ENCODE measurements at regions not wholly inside any gene's neighbourhood (a gene's known extent, or its start where the extent isn't known, plus 50 kb on each side); places are given as distances from the start of the nearest gene placed in this dataset.

DNA sequence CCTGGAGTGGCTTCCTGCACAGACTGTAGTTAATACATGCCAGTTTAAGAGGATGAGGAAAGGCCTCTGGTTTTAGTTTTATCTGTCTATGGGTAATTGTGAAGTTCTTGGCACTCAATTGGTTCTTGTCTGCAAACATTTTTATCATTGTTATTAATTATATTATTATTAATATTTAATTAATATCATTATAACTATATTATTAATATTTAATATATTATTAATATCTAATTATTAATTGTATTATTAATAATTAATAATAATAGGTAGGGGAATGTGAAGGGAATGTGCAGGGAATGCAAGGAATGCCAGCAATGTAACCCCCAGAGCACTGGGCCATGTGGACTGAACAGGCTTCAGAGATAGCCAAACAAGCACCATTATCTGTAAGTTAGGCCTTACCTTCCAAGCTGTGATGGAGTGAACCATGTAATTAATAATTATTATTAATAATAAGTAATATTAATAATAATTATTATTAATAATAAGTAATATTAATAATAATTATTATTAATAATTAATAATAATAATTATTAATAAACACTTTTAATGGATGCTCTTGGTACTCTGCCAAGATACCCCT is 79.8 kb upstream of the NMNAT3 start:
- no peaks in the 10 kb centered on the region for H3K36me3 ChIP-seq (replicated peaks)
- no peaks in the 10 kb centered on the region for H3K27me3 ChIP-seq (replicated peaks)
- no peak for TF ChIP-seq CTCF (IDR thresholded peaks at IDR 0.05; ENCODE audit: low read depth, low read length, missing control alignments)
- no peak for DNase-seq
- in situ Hi-C loops (cut with HindIII; ENCODE audit: low pct_ligation_motif_present, low sequenced_read_pairs) = no loop called here
- H3K27ac ChIP-seq = no peak overlapping the region
- no peak overlapping the region for H3K4me3 ChIP-seq (ENCODE audit: low read depth, low read length)

GRCh38 chr3:139756529-139757103 is 78.8 kb upstream of the NMNAT3 start:
- Histone ChIP-seq H3K27ac (no peak overlapping the region), H3K36me3 (replicated peaks) (no peaks in the 10 kb centered on the region), H3K4me3 (ENCODE audit: low read depth, low read length) (no peak overlapping the region), H3K27me3 (replicated peaks) (no peaks in the 10 kb centered on the region)
- in situ Hi-C loops (cut with HindIII; ENCODE audit: low pct_ligation_motif_present, low sequenced_read_pairs) = no loop called here
- DNase-seq = no peak
- TF ChIP-seq CTCF (IDR thresholded peaks at IDR 0.05; ENCODE audit: low read depth, low read length, missing control alignments) = no peak

- in situ Hi-C loops (cut with HindIII; ENCODE audit: low pct_ligation_motif_present, low sequenced_read_pairs) = no loop called here
- Histone ChIP-seq H3K27me3 (replicated peaks) (no peaks in the 10 kb centered on the region), H3K4me3 (ENCODE audit: low read depth, low read length) (no peak overlapping the region), H3K36me3 (replicated peaks) (no peaks in the 10 kb centered on the region), H3K27ac (no peak overlapping the region)
- no peak for TF ChIP-seq CTCF (IDR thresholded peaks at IDR 0.05; ENCODE audit: low read depth, low read length, missing control alignments)
- DNase-seq = no peak
Measured at GRCh38 chr3:139755551-139755950, 77.8 kb upstream of the NMNAT3 start.

- no peaks in the 10 kb centered on the region for H3K27me3 ChIP-seq (replicated peaks)
Measured at GRCh38 chr3:139751789-139752188, 74.0 kb upstream of the NMNAT3 start.

DNA sequence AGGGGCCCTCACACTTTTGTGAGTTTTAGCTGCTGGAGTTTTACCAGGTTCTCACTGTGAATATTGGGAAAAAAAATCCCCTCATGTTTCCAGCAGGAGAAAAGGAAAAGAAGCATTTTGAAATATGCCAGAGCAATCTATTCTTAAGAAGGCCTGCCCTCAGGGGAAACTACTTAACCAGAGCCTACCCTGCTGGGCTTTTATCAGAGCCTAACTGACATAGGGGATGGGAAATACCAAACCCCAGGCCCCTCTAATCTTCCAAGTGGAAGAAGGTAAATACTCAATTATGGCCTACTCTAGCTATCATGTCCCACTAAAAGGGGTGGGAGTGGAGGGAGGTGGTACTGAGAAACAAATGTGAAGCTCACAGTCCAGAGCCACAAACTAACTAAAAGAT is 68.7 kb upstream of the NMNAT3 start:
- DNase-seq = no peak
- no peaks in the 10 kb centered on the region for H3K27me3 ChIP-seq (replicated peaks)
- in situ Hi-C loops (cut with HindIII; ENCODE audit: low pct_ligation_motif_present, low sequenced_read_pairs) = no loop called here
- TF ChIP-seq CTCF (IDR thresholded peaks at IDR 0.05; ENCODE audit: low read depth, low read length, missing control alignments) = no peak
- no peak overlapping the region for H3K4me3 ChIP-seq (ENCODE audit: low read depth, low read length)
- no peaks in the 10 kb centered on the region for H3K36me3 ChIP-seq (replicated peaks)
- H3K27ac ChIP-seq = no peak overlapping the region

More at GRCh38 chr3:139751789-139752188, 74.0 kb upstream of the NMNAT3 start:
- DNase-seq = no peak
- Histone ChIP-seq H3K27ac (no peak overlapping the region), H3K36me3 (replicated peaks) (no peaks in the 10 kb centered on the region), H3K4me3 (ENCODE audit: low read depth, low read length) (no peak overlapping the region)
- no peak for TF ChIP-seq CTCF (IDR thresholded peaks at IDR 0.05; ENCODE audit: low read depth, low read length, missing control alignments)
- in situ Hi-C loops (cut with HindIII; ENCODE audit: low pct_ligation_motif_present, low sequenced_read_pairs) = no loop called here

GRCh38 chr3:139745831-139746230 is 68.1 kb upstream of the NMNAT3 start:
- in situ Hi-C loops (cut with HindIII; ENCODE audit: low pct_ligation_motif_present, low sequenced_read_pairs) = no loop called here
- Histone ChIP-seq H3K27ac (peak overlapping the region; percentile 19), H3K36me3 (replicated peaks) (no peaks in the 10 kb centered on the region), H3K27me3 (replicated peaks) (no peaks in the 10 kb centered on the region), H3K4me3 (ENCODE audit: low read depth, low read length) (no peak overlapping the region)
- peak; percentile 87 for DNase-seq
- TF ChIP-seq CTCF (IDR thresholded peaks at IDR 0.05; ENCODE audit: low read depth, low read length, missing control alignments) = no peak
